GM20000 (cell line): ENCODE measurements at regions not wholly inside any gene's neighbourhood (a gene's known extent, or its start where the extent isn't known, plus 50 kb on each side); places are given as distances from the start of the nearest gene placed in this dataset.

Source experiments
- DNase-seq: peaks from one replicate; pipeline ENCODE4 v3.0.0; 2012; ENCODE audit warnings: low spot score
- CTCF ChIP-seq: IDR thresholded peaks from 2 replicates; pipeline ENCODE4 v1.5.1; 2012; ENCODE audit warnings: mild to moderate bottlenecking, control low read depth; ENCODE audit errors: extremely low read depth, missing control alignments

- DNase-seq = no peak
- TF ChIP-seq CTCF = no peak
Measured at GRCh38 chr5:66326276-66326675, 182.2 kb downstream of the SREK1 start.

- DNase-seq = no peak
- TF ChIP-seq CTCF = no peak
Measured at GRCh38 chr5:66327008-66327407, 182.9 kb downstream of the SREK1 start.

GRCh38 chr5:66329078-66329477 lies 185.0 kb downstream of the SREK1 start:
- TF ChIP-seq CTCF = no peak
- DNase-seq = no peak

DNA sequence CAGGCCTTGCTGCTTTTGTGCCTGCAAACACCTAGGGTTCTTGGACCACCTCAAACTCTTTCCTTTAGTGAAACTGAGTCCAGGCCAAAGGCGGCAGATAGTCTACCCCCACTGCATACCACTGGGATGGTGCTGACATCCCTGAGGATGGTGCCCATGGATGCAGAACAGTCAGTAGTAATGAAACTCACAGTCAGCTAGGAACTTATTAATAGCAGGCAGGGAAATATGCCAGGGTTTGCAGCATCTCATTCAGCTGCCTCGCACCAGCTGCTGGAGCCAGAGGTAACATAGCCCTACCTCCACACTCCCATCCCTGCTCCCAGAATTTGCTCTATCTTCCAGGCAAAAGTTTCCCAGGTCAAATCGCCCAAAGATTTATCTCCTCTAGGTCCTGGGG lies 189.1 kb downstream of the SREK1 start:
- no peak for TF ChIP-seq CTCF
- no peak for DNase-seq

- no peak for TF ChIP-seq CTCF
- no peak for DNase-seq
Measured at GRCh38 chr5:66337626-66338226, 193.6 kb downstream of the SREK1 start.

DNA sequence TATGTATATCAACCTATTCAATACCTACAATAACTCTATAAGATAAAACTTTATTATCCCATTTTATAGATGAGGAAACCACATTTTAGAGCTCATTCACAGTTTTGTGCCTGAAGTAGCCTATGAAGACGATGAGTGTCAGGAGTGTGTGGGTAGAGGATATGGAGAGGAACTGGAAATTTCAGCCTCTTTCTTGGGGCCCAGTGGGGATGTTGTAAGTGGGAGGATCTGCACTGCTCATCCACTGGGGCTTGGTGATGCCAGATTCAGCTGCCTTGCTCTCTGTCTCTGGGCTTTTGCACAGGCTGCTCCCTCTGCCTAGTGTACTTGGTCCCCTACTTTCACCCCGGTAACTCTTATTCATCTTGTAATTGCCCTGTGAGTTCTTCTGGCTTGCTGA lies 194.7 kb downstream of the SREK1 start:
- TF ChIP-seq CTCF = no peak
- DNase-seq = no peak

- TF ChIP-seq CTCF = no peak
Measured at GRCh38 chr5:66339896-66340295, 195.8 kb downstream of the SREK1 start.

DNA sequence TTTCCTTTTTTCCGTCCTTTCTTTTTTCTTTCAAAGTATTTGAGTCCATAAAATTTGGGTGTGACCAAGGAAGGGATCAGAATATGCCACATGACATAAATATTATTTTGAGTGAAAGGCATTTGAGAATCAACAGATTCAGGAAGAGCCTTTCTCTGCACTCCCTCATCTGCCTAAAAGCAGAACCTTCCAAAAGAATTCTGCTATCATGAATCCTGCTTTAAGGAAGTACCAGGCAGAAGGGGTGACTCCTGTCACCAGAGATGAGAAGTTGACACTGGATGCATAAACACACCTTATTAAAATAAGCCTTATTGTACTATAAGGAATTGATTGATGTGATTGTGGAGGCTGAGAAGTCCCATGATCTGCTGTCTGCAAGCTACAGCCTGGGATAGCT lies 196.7 kb downstream of the SREK1 start:
- no peak for DNase-seq
- no peak for TF ChIP-seq CTCF

More at GRCh38 chr5:66339896-66340295, 195.8 kb downstream of the SREK1 start:
- no peak for DNase-seq
